GM18498 (cell line): ENCODE measurements at regions not wholly inside any gene's neighbourhood (a gene's known extent, or its start where the extent isn't known, plus 50 kb on each side); places are given as distances from the start of the nearest gene placed in this dataset.

ENCODE experiments used
- ATAC-seq: cut with Tn5 transposase; IDR thresholded peaks from one replicate; pipeline ENCODE4 v1.9.1; 2021; ENCODE audit warnings: mild to moderate bottlenecking, moderate library complexity; ENCODE audit not compliant: unreplicated experiment

DNA sequence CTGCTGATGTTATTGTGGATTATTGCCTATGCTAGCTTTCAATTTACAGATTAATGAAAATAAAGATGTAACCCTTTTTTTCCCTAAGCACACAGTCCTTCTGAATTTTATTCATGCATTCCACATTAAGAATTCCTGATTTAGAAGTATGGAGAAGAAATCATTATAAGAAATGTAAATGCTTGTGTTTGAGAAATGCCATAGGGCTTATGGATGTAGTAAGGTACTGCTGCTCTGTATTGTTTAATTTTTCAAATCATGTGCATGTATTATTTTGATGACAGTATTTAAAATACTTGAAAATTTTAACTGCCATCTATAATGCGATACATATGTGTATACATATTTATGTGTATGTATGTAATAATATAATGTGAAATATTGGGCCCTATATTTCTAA, 167.1 kb upstream of the SOX5 start:
- no peak for ATAC-seq

- ATAC-seq, result no peak
These were observed 164.2 kb upstream of the SOX5 start for GRCh38 chr12:24113701-24114100.

DNA sequence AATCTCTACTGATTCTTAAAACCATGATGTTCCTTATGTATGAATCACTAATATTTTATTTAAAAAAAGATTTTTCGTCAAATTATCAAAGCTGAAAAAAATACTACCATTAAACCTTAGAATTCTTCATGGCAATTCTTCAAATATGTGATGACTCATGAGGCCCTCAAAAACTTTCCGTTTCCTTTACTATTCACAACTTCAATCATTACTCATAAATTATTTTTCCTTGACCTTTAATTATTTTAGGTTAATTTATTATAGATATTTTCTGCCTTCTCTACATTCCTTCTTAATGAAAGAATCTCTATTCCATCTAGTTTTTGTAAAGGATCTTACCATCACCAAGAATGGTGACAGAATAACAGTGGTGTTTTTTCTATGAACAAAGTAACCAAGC, 162.1 kb upstream of the SOX5 start:
- ATAC-seq, result no peak

- ATAC-seq, result no peak
These were observed 161.6 kb upstream of the SOX5 start for GRCh38 chr12:24111086-24111485.

GRCh38 chr12:24109381-24110039, 160.0 kb upstream of the SOX5 start:
- peak; percentile 98 for ATAC-seq

- no peak for ATAC-seq
These were observed 153.2 kb upstream of the SOX5 start for GRCh38 chr12:24102676-24103075.

GRCh38 chr12:24099576-24099975, 150.1 kb upstream of the SOX5 start:
- no peak for ATAC-seq

- ATAC-seq, result no peak
These were observed 145.8 kb upstream of the SOX5 start for GRCh38 chr12:24095245-24095644.

DNA sequence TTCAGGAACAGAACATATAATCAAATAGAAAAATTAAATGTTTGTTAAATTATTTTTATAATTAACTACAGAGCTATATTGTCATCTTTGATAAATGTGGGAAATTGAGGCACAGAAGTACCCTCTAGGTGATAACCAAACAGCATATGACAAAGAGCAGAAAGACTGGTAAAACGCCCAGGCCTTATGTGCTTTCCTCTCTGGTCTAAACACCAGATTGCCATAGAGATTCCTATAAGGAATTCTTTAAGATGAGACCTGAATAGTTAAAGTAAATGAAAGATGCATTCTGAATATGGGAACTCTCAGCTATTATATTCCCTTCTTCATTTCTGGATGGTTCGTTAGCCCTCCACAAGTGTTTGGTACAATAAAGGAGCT, 140.0 kb upstream of the SOX5 start:
- ATAC-seq, result no peak

- ATAC-seq, result no peak
These were observed 139.5 kb upstream of the SOX5 start for GRCh38 chr12:24088751-24089509.

GRCh38 chr12:24087294-24087693, 137.8 kb upstream of the SOX5 start:
- no peak for ATAC-seq

GRCh38 chr12:24084800-24085199, 135.3 kb upstream of the SOX5 start:
- ATAC-seq, result peak; percentile 55

DNA sequence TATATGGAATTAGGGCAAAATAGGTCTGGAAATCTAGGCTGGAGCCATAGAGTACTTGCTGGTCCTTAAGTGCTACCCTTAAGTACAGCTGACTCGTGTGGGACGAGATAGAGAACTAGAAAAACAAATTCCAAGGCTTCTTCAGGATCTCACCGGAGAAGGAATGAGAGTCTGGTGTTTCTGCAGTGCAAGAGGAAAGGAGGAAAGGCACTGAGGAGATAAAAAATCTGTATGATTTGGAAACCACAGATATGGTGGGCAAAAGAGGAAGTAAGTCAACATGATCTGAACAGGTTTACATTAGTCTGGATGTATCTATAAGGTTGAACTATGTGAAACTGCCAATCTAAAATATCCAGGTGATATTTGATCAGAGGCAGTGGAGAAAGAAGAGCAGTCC, 134.4 kb upstream of the SOX5 start:
- no peak for ATAC-seq

- no peak for ATAC-seq
These were observed 132.1 kb upstream of the SOX5 start for GRCh38 chr12:24081606-24082005.

GRCh38 chr12:24081092-24081529, 131.6 kb upstream of the SOX5 start:
- no peak for ATAC-seq

DNA sequence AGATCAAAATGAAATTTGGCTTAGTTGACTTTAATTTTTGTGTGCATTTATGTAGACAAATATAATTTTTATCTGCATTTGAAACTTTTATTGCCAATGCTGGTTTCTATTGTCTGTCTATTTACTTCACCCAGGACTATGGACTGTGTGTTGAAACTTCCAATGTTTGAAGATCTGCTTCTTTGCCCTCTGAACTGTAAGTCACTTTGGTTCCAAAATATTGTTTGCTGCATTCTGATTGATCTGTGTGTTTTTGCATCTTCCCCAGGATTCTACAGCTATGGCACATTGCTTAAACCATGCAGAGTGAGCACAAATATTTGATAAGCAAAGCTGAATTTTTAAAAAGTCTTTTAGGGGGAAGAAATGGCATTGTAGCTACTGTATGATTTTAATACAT, 131.0 kb upstream of the SOX5 start:
- ATAC-seq, result no peak

DNA sequence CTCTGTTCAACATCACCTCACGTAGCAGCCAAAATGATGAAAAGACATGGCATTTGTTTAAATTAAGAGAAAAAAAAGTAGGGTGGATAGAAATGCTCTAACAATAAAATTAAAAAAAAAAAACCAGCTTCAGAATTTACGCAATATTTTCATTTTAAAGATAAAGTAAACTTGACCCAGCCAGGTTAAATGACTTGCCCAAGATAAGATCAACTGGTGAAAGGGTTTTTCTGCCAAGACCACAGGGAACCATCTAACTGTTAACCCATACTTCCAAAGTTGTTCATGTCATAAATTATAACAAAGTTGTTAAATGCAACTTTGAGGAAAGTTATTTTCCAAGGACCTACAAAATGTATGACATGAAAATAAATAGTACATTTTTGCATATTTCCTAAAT, 129.6 kb upstream of the SOX5 start:
- ATAC-seq, result no peak

DNA sequence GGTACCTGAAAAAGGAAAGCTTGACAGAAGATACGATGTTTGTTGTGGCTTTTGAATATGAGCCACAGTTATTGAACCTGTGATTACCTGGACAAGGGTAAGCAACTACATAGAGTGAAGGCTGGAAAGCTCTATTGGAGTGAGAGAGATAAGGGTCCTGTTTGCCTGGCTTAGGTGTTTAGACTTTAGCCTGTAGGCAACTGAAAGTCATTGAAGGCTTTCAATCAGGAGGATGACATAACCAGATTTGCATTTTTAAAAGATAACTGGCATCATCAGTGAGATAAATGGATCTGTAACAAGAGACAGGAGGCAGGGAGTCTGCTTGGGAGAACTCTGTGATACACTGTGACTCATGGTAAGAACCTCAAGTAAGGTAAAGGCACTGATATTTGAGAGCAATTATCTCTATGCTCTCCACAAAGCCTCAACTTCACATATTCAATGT, 128.9 kb upstream of the SOX5 start:
- ATAC-seq, result no peak

DNA sequence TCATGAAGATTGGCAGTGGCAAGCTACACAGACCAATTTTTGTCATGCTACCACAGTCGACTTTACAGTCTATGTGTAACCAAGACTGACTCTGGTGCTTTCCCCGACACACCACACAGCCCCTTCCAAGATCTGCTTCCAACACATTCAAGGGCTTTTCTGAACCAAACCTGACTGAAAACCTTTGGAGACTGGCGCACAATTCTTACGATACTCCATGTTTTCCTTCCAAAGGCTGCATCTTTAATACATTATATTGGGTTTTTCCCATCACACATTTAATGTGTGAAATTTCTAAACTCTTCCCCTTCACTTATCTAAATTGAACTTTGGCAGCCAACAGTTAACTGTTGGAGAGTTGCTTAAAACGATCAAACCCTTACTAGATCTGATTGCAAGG, 127.7 kb upstream of the SOX5 start:
- ATAC-seq, result no peak

DNA sequence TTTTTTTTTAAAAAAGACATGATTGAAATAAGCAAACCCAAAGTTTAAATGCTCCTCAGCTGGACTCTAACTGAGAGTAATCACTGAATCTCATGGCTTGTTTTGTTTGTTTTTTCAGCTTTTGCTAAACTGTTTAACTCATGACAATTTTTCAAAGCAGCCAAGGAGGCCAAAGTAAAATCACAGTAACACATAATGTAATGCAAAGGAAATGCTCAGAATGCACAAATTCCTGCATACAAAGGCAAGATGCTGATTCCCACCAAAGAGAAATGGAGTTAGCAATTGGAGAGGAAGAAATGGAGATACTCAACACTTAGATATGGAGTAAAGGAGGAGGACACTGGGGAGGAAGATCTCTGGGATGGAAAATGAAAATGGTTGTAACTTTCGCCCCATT, 126.2 kb upstream of the SOX5 start:
- no peak for ATAC-seq

- no peak for ATAC-seq
These were observed 123.8 kb upstream of the SOX5 start for GRCh38 chr12:24073170-24073810.

DNA sequence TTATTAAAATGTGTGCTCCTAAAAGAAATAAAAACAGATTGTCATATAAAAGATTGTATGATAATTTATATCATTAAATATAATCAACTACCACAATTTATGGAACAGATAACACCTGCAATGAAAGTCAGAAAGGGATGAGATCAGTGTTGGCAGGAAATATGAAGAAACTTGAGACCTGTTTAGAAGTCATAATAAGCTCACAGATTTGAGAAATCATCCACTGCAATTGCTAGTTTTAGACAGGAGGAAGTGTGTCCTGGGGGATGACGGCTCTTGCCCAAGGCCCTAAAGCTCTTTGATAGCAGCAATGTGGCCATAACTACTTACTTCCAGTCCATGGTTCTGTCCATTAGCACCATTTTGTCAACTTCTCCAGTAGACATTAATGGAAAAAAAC, 122.8 kb upstream of the SOX5 start:
- no peak for ATAC-seq
